ENCODE measurements at regions not wholly inside any gene's neighbourhood (a gene's known extent, or its start where the extent isn't known, plus 50 kb on each side); places are given as distances from the start of the nearest gene placed in this dataset.

DNA sequence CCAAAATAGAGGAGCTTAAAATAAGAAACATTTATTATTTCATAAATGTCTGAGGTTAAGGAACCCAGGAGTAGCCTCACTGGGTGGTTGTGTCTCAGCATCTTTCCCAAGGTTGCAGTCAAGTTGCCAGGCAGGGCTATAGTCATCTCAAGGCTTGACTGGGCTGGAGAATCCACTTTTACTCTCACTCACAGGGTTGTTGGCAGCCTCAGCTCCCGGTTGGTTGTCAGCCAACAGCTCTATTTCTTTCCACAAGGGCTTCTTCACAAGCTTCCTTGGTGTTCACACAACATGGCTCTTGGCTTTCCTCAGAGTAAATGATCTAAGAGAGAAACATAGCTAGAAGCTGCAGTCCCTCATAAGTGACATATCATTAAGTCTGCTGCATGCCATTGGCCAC lies 55.6 kb upstream of the TEX51 start:
- no peaks in the 10 kb centered on the region for H3K9me3 Mint-ChIP-seq (ENCODE audit: unreplicated experiment)
- no peak overlapping the region for H3K27ac Mint-ChIP-seq (ENCODE audit: unreplicated experiment)
- peaks cover 3% of the 10 kb centered on the region for H3K27me3 Mint-ChIP-seq (ENCODE audit: unreplicated experiment)
- TF ChIP-seq, protein P1, sequence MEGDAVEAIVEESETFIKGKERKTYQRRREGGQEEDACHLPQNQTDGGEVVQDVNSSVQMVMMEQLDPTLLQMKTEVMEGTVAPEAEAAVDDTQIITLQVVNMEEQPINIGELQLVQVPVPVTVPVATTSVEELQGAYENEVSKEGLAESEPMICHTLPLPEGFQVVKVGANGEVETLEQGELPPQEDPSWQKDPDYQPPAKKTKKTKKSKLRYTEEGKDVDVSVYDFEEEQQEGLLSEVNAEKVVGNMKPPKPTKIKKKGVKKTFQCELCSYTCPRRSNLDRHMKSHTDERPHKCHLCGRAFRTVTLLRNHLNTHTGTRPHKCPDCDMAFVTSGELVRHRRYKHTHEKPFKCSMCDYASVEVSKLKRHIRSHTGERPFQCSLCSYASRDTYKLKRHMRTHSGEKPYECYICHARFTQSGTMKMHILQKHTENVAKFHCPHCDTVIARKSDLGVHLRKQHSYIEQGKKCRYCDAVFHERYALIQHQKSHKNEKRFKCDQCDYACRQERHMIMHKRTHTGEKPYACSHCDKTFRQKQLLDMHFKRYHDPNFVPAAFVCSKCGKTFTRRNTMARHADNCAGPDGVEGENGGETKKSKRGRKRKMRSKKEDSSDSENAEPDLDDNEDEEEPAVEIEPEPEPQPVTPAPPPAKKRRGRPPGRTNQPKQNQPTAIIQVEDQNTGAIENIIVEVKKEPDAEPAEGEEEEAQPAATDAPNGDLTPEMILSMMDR (IDR thresholded peaks at IDR 0.05; ENCODE audit: unreplicated experiment) = no peak
- no peaks in the 10 kb centered on the region for H3K36me3 Mint-ChIP-seq (ENCODE audit: low read depth, unreplicated experiment)
- no peak overlapping the region for H3K4me3 Mint-ChIP-seq (ENCODE audit: unreplicated experiment)
- DNase-seq (ENCODE audit: low spot score) = no peak
- H3K4me1 Mint-ChIP-seq (ENCODE audit: unreplicated experiment) = peaks cover 6% of the 10 kb centered on the region

DNA sequence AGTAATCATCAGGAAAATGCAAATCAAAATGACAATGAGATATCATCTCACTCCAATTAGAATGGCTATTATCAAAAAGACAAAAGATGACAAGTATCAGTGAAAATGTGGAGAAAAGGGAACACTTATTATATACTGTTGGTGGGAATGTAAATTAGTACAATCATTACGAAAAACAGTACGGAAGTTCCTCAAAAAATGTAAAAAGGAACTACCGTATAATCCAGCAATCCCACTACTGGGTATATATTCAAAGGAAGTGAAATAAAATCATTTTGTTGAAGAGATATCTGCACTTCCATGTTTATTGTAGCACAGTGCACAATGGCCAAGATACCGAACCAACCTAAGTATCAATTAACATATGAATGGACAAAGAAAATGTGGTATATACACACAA lies 52.4 kb upstream of the TEX51 start:
- Mint-ChIP-seq H3K9me3 (ENCODE audit: unreplicated experiment) (no peaks in the 10 kb centered on the region), H3K27ac (ENCODE audit: unreplicated experiment) (no peak overlapping the region), H3K4me1 (ENCODE audit: unreplicated experiment) (peaks cover 6% of the 10 kb centered on the region), H3K4me3 (ENCODE audit: unreplicated experiment) (no peak overlapping the region), H3K36me3 (ENCODE audit: low read depth, unreplicated experiment) (no peaks in the 10 kb centered on the region), H3K27me3 (ENCODE audit: unreplicated experiment) (peaks cover 9% of the 10 kb centered on the region)
- DNase-seq (ENCODE audit: low spot score) = no peak
- TF ChIP-seq, protein P1 (IDR thresholded peaks at IDR 0.05; ENCODE audit: unreplicated experiment) = no peak
